Endothelial cell (in vitro differentiated cells): ENCODE measurements at regions not wholly inside any gene's neighbourhood (a gene's known extent, or its start where the extent isn't known, plus 50 kb on each side); places are given as distances from the start of the nearest gene placed in this dataset.
"Not testable (repeated sequence)": the region's sequence is repeated elsewhere in the genome, so short reads cannot be mapped to it uniquely, and the experiment has no call there.

ENCODE experiments used
- DNase-seq: peaks from one replicate; pipeline ENCODE4 v3.0.0; 2021; ENCODE audit warnings: low spot score
- H3K27ac Mint-ChIP-seq: one replicate; pipeline ENCODE4 v1.8.0; 2021; ENCODE audit warnings: mixed read lengths, inconsistent platforms; ENCODE audit not compliant: unreplicated experiment
- H3K27me3 Mint-ChIP-seq: one replicate; pipeline ENCODE4 v1.8.0; 2021; ENCODE audit warnings: mild to moderate bottlenecking, moderate library complexity, mixed read lengths, inconsistent platforms; ENCODE audit not compliant: unreplicated experiment
- H3K36me3 Mint-ChIP-seq: one replicate; pipeline ENCODE4 v1.8.0; 2021; ENCODE audit warnings: mild to moderate bottlenecking, low read depth, mixed read lengths, inconsistent platforms; ENCODE audit not compliant: unreplicated experiment
- H3K4me1 Mint-ChIP-seq: one replicate; pipeline ENCODE4 v1.8.0; 2021; ENCODE audit warnings: mild to moderate bottlenecking, mixed read lengths, inconsistent platforms; ENCODE audit not compliant: unreplicated experiment
- H3K4me3 Mint-ChIP-seq: one replicate; pipeline ENCODE4 v1.8.0; 2021; ENCODE audit warnings: mild to moderate bottlenecking, mixed read lengths, inconsistent platforms; ENCODE audit not compliant: unreplicated experiment
- H3K9me3 Mint-ChIP-seq: one replicate; pipeline ENCODE4 v1.8.0; 2021; ENCODE audit warnings: mixed read lengths, inconsistent platforms; ENCODE audit not compliant: unreplicated experiment
- CTCF ChIP-seq: fragments of 200-600 bp; sonication (generic); IDR thresholded peaks from one replicate; pipeline ENCODE4 v1.5.0; 2021; ENCODE audit warnings: antibody characterized with exemption; ENCODE audit not compliant: unreplicated experiment

GRCh38 chr5:99029172-99029571 lies 100.4 kb upstream of the CHD1 start:
- Mint-ChIP-seq H3K4me3 (no peak overlapping the region), H3K27ac (no peak overlapping the region), H3K36me3 (no peaks in the 10 kb centered on the region), H3K27me3 (peaks cover 2% of the 10 kb centered on the region), H3K9me3 (no peaks in the 10 kb centered on the region), H3K4me1 (peaks cover 6% of the 10 kb centered on the region)
- no peak for DNase-seq
- TF ChIP-seq CTCF: no peak

GRCh38 chr5:99028170-99028569 lies 99.4 kb upstream of the CHD1 start:
- not testable (repeated sequence) for DNase-seq, H3K27me3 Mint-ChIP-seq, H3K9me3 Mint-ChIP-seq, H3K4me1 Mint-ChIP-seq, H3K4me3 Mint-ChIP-seq, H3K27ac Mint-ChIP-seq, H3K36me3 Mint-ChIP-seq

GRCh38 chr5:99025298-99026045 lies 96.7 kb upstream of the CHD1 start:
- no peaks in the 10 kb centered on the region for H3K36me3 Mint-ChIP-seq
- H3K27me3 Mint-ChIP-seq: peaks cover 2% of the 10 kb centered on the region
- H3K4me3 Mint-ChIP-seq: no peak overlapping the region
- no peak for TF ChIP-seq CTCF
- no peaks in the 10 kb centered on the region for H3K9me3 Mint-ChIP-seq
- no peak overlapping the region for H3K27ac Mint-ChIP-seq
- peaks cover 6% of the 10 kb centered on the region for H3K4me1 Mint-ChIP-seq
- DNase-seq: no peak

- Mint-ChIP-seq H3K9me3 (no peaks in the 10 kb centered on the region), H3K27ac (no peak overlapping the region), H3K4me1 (peaks cover 6% of the 10 kb centered on the region), H3K36me3 (no peaks in the 10 kb centered on the region), H3K4me3 (no peak overlapping the region), H3K27me3 (peaks cover 2% of the 10 kb centered on the region)
- no peak for DNase-seq
- TF ChIP-seq CTCF: no peak
Measured at GRCh38 chr5:99023330-99023729, 94.5 kb upstream of the CHD1 start.

- no peak for TF ChIP-seq CTCF
- no peaks in the 10 kb centered on the region for H3K9me3 Mint-ChIP-seq
- H3K4me1 Mint-ChIP-seq: peaks cover 6% of the 10 kb centered on the region
- H3K27ac Mint-ChIP-seq: no peak overlapping the region
- no peak for DNase-seq
- H3K27me3 Mint-ChIP-seq: peaks cover 2% of the 10 kb centered on the region
- no peak overlapping the region for H3K4me3 Mint-ChIP-seq
- H3K36me3 Mint-ChIP-seq: no peaks in the 10 kb centered on the region
Measured at GRCh38 chr5:99022250-99022649, 93.4 kb upstream of the CHD1 start.
